ENCODE measurements at regions not wholly inside any gene's neighbourhood (a gene's known extent, or its start where the extent isn't known, plus 50 kb on each side); places are given as distances from the start of the nearest gene placed in this dataset.

DNA sequence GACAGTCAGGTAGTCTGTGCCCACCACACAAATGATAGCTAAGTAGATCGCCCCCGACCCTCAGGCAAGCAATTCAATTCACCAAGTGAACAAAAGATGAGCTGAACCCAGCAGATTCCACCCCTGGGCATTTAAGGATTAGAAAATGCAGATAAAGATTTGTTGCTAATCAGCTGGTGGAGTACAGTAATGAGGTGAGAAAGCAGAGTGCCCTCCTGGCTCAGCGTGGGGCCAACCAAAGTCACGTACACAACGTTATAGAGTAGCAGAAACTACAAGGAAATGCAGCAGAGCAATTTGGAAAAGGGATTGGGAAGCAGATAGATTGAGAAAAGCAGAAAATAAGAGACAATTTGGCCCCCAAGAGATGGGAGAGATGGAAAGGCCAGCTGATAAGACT lies 91.2 kb downstream of the SOX9 start:
- DNase-seq: no peak

DNA sequence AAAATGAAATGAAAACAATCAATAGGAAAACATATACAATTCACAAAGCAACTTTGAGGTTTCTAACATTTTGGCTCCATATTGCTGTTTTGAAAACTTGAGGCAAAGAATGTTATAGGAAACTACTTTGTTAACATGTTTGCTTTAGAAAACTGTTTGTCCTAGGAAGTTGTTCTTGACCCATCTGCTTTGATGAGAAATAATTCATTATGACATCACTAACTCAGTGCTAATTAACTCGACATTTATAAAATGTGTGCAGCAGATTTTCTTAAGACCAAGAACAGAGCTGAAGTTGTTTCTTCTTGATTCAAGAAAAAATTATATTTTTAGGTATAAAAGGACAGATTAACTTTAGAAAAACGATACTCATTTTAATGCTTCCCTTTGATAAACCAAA lies 94.7 kb downstream of the SOX9 start:
- DNase-seq: no peak

- no peak for DNase-seq
Observed at GRCh38 chr17:72215928-72216327, 95.1 kb downstream of the SOX9 start.

GRCh38 chr17:72219137-72219823 lies 98.5 kb downstream of the SOX9 start:
- DNase-seq: no peak

GRCh38 chr17:72219824-72220493 lies 99.1 kb downstream of the SOX9 start:
- no peak for DNase-seq

GRCh38 chr17:72222661-72223380 lies 102.0 kb downstream of the SOX9 start:
- no peak for DNase-seq

GRCh38 chr17:72223866-72224291 lies 103.1 kb downstream of the SOX9 start:
- no peak for DNase-seq

DNA sequence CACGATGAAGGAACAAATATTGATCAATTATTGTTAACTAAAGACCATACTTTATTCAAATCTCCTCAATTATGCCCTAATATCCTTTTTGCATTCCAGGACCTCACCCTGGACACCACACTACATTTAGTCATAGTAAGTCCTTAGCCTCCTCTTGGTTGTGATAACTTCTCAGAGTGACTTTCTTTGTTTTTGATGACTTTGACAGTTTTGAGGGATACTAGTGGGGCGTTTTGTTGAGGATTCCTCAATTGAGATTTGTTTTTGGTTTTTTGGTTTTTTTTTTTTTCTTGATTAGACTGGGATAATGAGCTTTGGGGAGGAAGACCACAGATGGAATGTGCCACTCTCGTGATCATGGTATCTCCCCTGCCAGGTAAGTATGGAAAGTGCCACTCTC lies 105.5 kb downstream of the SOX9 start:
- no peak for DNase-seq

DNA sequence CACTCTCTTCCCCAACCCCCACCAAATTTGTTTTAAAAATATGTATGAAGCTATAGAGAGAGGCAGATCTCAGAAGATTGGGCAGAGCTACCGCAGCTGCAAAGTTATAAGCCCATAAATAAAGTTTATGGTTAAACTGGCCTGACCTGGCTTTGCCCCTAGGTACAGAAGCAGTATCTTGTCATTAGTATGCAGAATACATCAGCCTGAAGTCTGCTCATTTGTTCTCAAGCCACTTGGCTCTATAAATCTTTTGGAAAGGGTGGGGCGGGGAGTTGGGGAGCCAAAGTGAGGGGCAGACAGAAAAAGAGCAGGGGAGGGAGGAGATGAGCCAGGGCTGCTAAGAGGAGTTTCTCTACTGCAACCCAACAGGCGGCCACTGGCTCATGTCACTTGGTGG lies 113.2 kb downstream of the SOX9 start:
- DNase-seq: no peak

DNA sequence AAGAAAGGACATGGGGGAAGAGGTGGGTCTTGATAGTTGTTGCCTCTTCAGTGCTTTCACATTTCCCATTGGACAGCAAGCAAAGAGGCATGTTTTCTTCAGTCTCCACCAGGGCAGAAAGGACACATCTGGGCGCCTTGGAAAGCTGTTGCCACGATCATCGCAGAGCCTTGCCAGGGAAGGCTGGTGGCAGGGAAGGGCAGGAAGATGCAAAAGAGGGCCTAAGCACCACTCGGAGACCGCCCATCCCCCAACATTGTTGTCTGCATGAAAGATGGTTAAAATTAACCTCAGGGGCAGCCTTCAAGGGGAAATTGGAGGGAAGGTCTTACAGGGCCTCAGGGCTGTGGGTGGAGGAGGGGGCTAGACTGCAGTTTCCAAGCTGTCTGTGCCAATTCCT lies 114.2 kb downstream of the SOX9 start:
- no peak for DNase-seq

DNA sequence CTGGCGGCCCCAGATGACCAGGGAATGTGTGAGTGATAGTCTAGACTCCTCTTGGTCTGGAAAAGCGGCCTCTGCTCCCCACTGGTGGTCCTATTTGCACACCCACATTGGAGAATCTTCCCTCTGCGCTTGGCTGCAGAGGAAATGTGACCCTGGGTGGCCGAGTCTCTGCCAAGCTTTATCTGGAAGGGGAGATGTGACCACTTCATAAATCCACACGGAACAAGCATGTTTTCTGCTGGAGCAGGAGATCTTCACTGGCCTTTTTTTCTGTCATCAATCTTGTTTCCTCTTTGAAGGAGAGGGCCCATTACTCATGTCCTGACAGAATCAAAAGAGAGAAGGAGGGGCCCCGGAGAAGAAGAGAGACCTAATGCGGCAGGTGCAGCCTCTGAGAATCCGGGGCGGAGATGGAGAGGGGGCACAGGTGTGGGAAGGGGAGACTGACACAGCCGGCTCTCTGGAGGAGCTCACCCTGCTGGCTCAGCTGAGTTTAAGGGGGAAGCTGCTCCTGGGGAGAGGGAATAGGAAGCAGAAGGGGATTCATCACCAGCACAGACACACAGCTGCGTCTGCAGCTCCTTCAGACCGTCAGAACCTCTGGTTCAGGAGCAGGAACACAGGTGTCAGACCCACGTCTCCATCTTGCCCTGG lies 116.3 kb downstream of the SOX9 start:
- DNase-seq: no peak

- no peak for DNase-seq
Observed at GRCh38 chr17:72238157-72238673, 117.4 kb downstream of the SOX9 start.

- DNase-seq: no peak
Observed at GRCh38 chr17:72239548-72239947, 118.7 kb downstream of the SOX9 start.

DNA sequence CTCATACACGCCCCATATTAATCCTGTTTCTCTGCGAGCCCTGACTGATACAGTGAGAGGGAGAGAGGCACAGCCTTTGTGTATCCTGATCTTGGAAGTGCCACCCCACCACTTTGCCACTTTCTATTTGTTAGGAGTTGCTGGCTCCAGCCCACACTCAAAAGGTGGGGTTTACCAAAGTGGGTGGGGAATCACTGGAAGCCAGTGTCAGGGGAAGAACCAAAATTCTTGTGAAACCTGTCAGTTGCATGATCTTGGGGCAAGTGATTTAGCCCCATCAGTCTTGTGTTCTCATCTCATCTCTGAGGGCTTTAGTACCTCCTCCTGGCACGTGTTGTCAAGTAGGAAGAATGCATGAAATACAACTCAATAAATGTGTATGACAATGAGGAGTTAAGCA lies 119.5 kb downstream of the SOX9 start:
- no peak for DNase-seq

DNA sequence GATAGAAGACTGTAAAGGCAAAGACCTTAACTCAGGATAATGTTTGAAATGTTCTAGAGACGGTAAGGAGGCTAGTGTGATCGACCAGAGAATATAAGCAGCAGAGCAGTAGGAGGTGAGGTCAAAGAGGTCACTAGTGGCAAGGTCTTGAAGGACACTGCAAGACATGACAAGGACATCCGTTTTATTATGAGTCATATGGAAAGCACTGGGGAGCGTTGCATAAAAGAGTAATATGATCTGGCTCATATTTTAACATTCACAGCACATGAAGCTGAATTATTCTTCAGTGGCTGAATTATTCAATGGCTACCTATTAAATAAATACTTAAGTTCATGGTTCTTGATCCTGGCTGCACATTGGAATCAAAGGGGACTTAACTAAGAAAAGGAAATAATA lies 123.7 kb downstream of the SOX9 start:
- DNase-seq: no peak

GRCh38 chr17:72244956-72245355 lies 124.1 kb downstream of the SOX9 start:
- DNase-seq: no peak

DNA sequence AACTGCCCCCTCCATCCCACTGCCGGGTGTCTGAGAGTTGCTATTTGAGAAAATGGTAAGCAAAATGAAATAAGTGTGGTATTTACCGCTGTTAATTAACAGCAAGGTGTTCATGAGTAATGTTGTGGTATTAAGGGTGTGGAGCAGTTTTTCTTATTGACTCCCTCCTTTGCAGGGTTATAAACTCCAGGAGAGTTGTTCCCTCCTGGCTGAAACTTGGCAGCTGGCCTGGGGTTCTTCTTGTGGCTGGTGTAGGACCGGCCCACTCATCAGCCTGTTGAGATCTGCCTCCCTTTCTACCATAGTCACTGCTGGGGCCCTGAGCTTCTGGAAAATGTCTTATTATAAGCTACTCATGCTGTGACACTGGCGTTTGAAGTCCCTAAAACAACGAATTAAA lies 128.6 kb downstream of the SOX9 start:
- DNase-seq: no peak

- DNase-seq: no peak
Observed at GRCh38 chr17:72250206-72250605, 129.4 kb downstream of the SOX9 start.

- DNase-seq: no peak
Observed at GRCh38 chr17:72253597-72253996, 132.8 kb downstream of the SOX9 start.

DNA sequence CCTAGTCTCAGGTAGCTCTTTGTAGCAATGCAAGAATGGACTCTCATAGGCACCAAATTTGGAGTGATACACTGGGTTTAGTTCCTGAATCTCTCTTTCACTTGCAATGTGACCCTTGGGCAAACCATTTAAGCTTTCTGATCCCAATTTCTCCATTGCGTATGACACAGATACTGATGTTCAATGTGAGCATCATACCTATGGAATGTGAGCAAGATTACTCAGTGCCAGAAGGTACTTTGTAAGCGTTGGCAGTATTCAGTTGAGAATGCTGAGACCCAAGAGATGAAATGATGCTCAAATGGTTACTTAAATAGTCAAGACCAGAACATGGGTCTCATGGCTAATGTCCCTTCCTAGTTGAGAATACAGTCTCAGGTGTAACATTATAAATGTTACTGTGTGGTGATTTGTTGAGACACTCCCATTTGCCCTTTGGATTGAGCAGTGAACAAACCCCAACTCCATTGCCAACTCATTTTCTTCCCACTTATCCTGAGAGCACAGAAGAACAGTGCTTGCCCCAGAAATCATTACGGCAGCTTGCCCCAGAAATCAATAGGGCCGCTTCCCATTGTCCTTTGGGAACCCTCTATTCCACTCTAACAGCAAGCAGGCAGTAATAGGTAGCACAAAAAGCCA lies 134.1 kb downstream of the SOX9 start:
- no peak for DNase-seq

GRCh38 chr17:72255481-72255880 lies 134.7 kb downstream of the SOX9 start:
- DNase-seq: no peak

DNA sequence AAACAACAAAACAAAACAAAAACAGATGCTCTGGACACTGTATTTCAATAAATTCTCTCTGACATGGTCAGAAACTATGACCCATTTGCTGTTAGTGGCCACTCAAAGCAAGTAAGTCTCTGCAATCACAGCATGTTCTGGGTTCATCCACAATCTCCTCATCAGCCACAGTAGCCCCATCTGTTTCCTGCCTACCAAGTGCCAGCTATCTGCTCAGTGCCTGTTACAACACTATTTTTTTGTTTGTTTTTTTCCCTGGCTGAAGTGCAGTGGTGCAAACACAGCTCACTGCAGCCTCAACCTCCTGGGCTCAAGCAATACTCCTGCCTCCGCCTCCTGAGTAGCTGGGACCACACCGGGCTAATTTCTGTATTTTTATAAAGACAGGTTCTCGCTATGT lies 137.9 kb downstream of the SOX9 start:
- DNase-seq: no peak

GRCh38 chr17:72259922-72260321 lies 139.1 kb downstream of the SOX9 start:
- no peak for DNase-seq

Data from suppressor macrophage (primary cell).